Heart left ventricle (tissue), 13 donors: ENCODE measurements at regions not wholly inside any gene's neighbourhood (a gene's known extent, or its start where the extent isn't known, plus 50 kb on each side); places are given as distances from the start of the nearest gene placed in this dataset.

Experiments
- CTCF ChIP-seq, 12 donors: fragments of 200-600 bp; sonication (generic) in 4 of 12; IDR thresholded peaks; one replicate each; pipeline versions ENCODE4 v1.5.0 to v1.8.0; 2018 to 2022; ENCODE audit warnings: antibody characterized with exemption in 12 of 12, mild to moderate bottlenecking in 5 of 12
- POLR2A ChIP-seq, 2 donors: fragments of 450-650 bp; IDR thresholded peaks; one replicate each; pipeline ENCODE4 v1.6.1; 2017; ENCODE audit warnings: antibody characterized with exemption in 2 of 2, mild to moderate bottlenecking in 2 of 2, moderate library complexity in 2 of 2
- donor health status: ischemic (EF 13 %, LVEDD 7.1; RV severe dilation, severe dysfunction).
- donor health status: DM: no; HTN: yes; CAD: no.
- donor health status: DM: no; HTN: no; CAD: no.
- donor health status: ischemic (EF 25% LVEDD 6.9; RV normal size, moderate dysfunction).
- donor health status: ischemic (EF 25% LVEDD 5.7; RV mildly dilated, moderate dysfunction).
- donor health status: ischemic (EF 35%, LVEDD 5.7; RV mildly dilated, moderate dysfunction).
- donor health status: nonischemic (EF 11% LVEDD 7.7; RV severe dilation, severe dysfunction).
- donor health status: DM: yes; HTN: yes; CAD: no.
- donor health status: PGD.
- donor health status: ischemic (EF 29% LVEDD 5.4; RV normal size, mild dysfunction).
- donor health status: nonischemic (EF 23%, LVEDD 6.1; RV moderate dilation, normal function).

- TF ChIP-seq CTCF (IDR thresholded peaks at IDR 0.05) (peak in 10 of 12 donors; percentile 2 to 52 (median 30)), POLR2A (IDR thresholded peaks at IDR 0.05) (no peak)
Measured at GRCh38 chr11:106156290-106156937, 79.0 kb downstream of the AASDHPPT start.
